Activated CD8-positive, alpha-beta T cell treated with anti-CD3 and anti-CD28 coated beads, Interleukin-2, amount 10 ng/mL, durations not matched to agents 7 days and 5 days (primary cell): ENCODE measurements at regions not wholly inside any gene's neighbourhood (a gene's known extent, or its start where the extent isn't known, plus 50 kb on each side); places are given as distances from the start of the nearest gene placed in this dataset.

Experiments
- ATAC-seq: fragments of 150-1000 bp; cut with Tn5 transposase; one replicate; pipeline ENCODE4 v1.10.0; 2021; ENCODE audit warnings: moderate library complexity
- CTCF ChIA-PET: fragments of 350-600 bp; sonication (Branson Sonifier 250); formaldehyde crosslinking; loops from one replicate; lab custom pipeline; 2021; ENCODE audit warnings: antibody characterized with exemption; lab: Charles Lee
- POLR2A ChIA-PET: fragments of 350-600 bp; sonication (Branson Sonifier 250); formaldehyde crosslinking; loops from one replicate; lab custom pipeline; 2021; ENCODE audit warnings: antibody characterized with exemption; lab: Charles Lee
- DNase-seq: peaks from one replicate; pipeline ENCODE4 v3.0.0-alpha.2; 2020
- H3K27ac Mint-ChIP-seq: one replicate; pipeline ENCODE4 v1.8.0; 2021; ENCODE audit warnings: mild to moderate bottlenecking, mixed read lengths
- H3K27me3 Mint-ChIP-seq: one replicate; pipeline ENCODE4 v1.8.0; 2021; ENCODE audit warnings: low read depth, mixed read lengths
- H3K36me3 Mint-ChIP-seq: one replicate; pipeline ENCODE4 v1.8.0; 2021; ENCODE audit warnings: low read depth, mixed read lengths
- H3K4me1 Mint-ChIP-seq: one replicate; pipeline ENCODE4 v1.8.0; 2021; ENCODE audit warnings: low read depth, mixed read lengths
- H3K4me3 Mint-ChIP-seq: one replicate; pipeline ENCODE4 v1.8.0; 2021; ENCODE audit warnings: mild to moderate bottlenecking, mixed read lengths
- H3K9me3 Mint-ChIP-seq: one replicate; pipeline ENCODE4 v1.8.0; 2022; ENCODE audit warnings: mixed read lengths; ENCODE audit not compliant: insufficient read depth

- ATAC-seq = no peak
- DNase-seq = no peak
- Mint-ChIP-seq H3K27me3 (no peaks in the 10 kb centered on the region), H3K9me3 (no peaks in the 10 kb centered on the region), H3K27ac (no peak overlapping the region), H3K4me3 (no peak overlapping the region), H3K36me3 (no peaks in the 10 kb centered on the region), H3K4me1 (peaks cover 3% of the 10 kb centered on the region)
- ChIA-PET POLR2A (no interaction called here), CTCF (no interaction called here)
Measured at GRCh38 chr3:102163039-102163817, 271.6 kb upstream of the ZPLD1 start.

- DNase-seq (no peak), ATAC-seq (no peak)
- Mint-ChIP-seq H3K9me3 (peaks cover 4% of the 10 kb centered on the region), H3K27ac (no peak overlapping the region), H3K4me1 (peaks cover 3% of the 10 kb centered on the region), H3K36me3 (no peaks in the 10 kb centered on the region), H3K4me3 (no peak overlapping the region), H3K27me3 (no peaks in the 10 kb centered on the region)
- ChIA-PET POLR2A (no interaction called here), CTCF (no interaction called here)
Measured at GRCh38 chr3:102163818-102164154, 271.0 kb upstream of the ZPLD1 start.

GRCh38 chr3:102165367-102165766 lies 269.4 kb upstream of the ZPLD1 start:
- no peak for DNase-seq
- ChIA-PET POLR2A (no interaction called here), CTCF (no interaction called here)
- no peaks in the 10 kb centered on the region for H3K27me3 Mint-ChIP-seq
- peaks cover 3% of the 10 kb centered on the region for H3K4me1 Mint-ChIP-seq
- H3K4me3 Mint-ChIP-seq = no peak overlapping the region
- no peak overlapping the region for H3K27ac Mint-ChIP-seq
- H3K9me3 Mint-ChIP-seq = peaks cover 5% of the 10 kb centered on the region
- no peaks in the 10 kb centered on the region for H3K36me3 Mint-ChIP-seq
- no peak for ATAC-seq

GRCh38 chr3:102169915-102170479 lies 264.8 kb upstream of the ZPLD1 start:
- no peaks in the 10 kb centered on the region for H3K4me1 Mint-ChIP-seq
- H3K27me3 Mint-ChIP-seq = no peaks in the 10 kb centered on the region
- no peaks in the 10 kb centered on the region for H3K36me3 Mint-ChIP-seq
- no peak overlapping the region for H3K27ac Mint-ChIP-seq
- DNase-seq = no peak
- peaks cover 5% of the 10 kb centered on the region for H3K9me3 Mint-ChIP-seq
- ChIA-PET POLR2A (no interaction called here), CTCF (no interaction called here)
- no peak for ATAC-seq
- no peak overlapping the region for H3K4me3 Mint-ChIP-seq

DNA sequence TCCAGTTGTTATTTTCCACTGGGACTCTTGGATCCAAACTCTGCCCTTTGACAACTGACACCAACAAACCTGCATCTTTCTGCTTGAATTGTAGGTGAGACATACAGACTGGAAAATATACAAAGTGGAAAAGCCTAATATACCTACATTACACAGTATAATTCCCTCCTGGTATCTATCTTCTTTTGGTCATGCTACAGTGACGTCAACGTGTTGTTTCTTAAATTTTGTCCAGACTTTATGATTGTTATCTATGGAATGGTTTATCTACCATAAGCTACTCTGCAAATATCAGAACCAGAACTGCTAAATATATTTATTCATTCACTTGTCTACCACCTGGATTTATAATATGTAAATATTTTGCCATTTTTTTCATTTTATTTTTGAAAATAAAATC lies 264.3 kb upstream of the ZPLD1 start:
- no peaks in the 10 kb centered on the region for H3K36me3 Mint-ChIP-seq
- POLR2A ChIA-PET = no interaction called here
- H3K4me3 Mint-ChIP-seq = no peak overlapping the region
- H3K27ac Mint-ChIP-seq = no peak overlapping the region
- H3K9me3 Mint-ChIP-seq = peaks cover 5% of the 10 kb centered on the region
- CTCF ChIA-PET = no interaction called here
- ATAC-seq = no peak
- H3K4me1 Mint-ChIP-seq = no peaks in the 10 kb centered on the region
- no peaks in the 10 kb centered on the region for H3K27me3 Mint-ChIP-seq
- DNase-seq = no peak

GRCh38 chr3:102174312-102174712 lies 260.5 kb upstream of the ZPLD1 start:
- H3K4me1 Mint-ChIP-seq = no peaks in the 10 kb centered on the region
- ChIA-PET CTCF (no interaction called here), POLR2A (no interaction called here)
- ATAC-seq = no peak
- no peaks in the 10 kb centered on the region for H3K36me3 Mint-ChIP-seq
- H3K9me3 Mint-ChIP-seq = no peaks in the 10 kb centered on the region
- DNase-seq = no peak
- H3K27me3 Mint-ChIP-seq = no peaks in the 10 kb centered on the region
- H3K4me3 Mint-ChIP-seq = no peak overlapping the region
- H3K27ac Mint-ChIP-seq = no peak overlapping the region

DNA sequence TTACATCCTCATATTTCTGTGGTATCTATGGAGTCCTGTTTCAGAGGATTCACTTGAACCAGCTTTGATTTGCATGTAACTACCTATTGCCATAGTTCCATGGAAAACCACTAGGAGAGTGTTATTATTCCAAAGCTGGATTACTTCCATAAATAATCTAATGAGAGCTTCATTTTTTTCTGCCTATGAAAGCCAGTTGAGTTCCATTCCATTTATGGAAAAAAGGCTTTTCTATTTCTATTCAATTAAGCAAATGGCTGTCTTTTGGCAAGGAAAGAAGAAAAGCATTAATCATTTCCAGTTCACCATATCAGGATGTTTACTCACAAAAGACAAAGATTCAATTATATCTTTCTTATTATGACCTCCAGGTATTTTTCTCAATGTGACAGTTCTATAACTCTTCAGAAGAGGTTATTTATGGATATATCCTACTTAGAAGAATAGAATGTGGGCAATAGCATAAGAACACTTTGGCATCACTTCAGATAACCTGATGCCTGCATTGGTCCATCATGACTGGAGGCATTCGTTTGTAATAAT lies 259.9 kb upstream of the ZPLD1 start:
- Mint-ChIP-seq H3K4me1 (peaks cover 3% of the 10 kb centered on the region), H3K27ac (no peak overlapping the region), H3K4me3 (no peak overlapping the region), H3K27me3 (no peaks in the 10 kb centered on the region), H3K9me3 (no peaks in the 10 kb centered on the region), H3K36me3 (no peaks in the 10 kb centered on the region)
- CTCF ChIA-PET = no interaction called here
- POLR2A ChIA-PET = no interaction called here
- no peak for DNase-seq
- ATAC-seq = no peak

DNA sequence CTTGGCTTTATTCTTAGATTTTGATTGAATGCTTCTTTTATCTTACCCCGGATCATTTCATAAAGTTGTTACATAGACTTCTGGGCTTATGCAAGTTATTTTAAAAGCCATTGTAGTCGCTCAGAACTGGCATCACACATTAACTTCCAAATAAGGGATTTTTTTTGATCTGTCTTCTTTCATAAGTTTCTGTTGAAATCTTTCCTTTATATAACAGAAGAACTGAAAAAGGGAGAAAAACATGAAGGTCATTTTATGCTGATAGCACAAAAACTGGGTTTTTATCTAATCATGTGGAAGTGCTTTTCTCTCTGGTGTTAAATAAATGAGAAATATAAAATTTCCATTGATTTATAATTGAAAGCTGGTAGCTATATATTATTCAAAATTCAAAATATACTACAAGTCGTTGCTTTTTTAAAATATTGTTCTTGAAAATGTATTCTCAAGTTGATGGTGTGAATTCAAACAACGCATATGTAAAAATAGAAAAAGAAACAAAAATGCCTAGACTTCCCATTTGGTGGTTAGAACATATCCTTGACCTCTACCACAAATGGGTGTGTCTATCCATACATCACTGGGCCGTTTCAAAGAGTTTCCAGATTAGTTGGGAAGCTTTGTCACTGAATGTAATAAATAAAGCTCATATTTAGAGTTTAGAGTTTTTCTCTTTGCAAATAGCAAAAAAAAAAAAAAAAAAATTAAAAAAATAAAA lies 258.3 kb upstream of the ZPLD1 start:
- Mint-ChIP-seq H3K4me3 (no peak overlapping the region), H3K9me3 (no peaks in the 10 kb centered on the region), H3K27me3 (no peaks in the 10 kb centered on the region), H3K27ac (no peak overlapping the region), H3K36me3 (no peaks in the 10 kb centered on the region), H3K4me1 (peaks cover 3% of the 10 kb centered on the region)
- POLR2A ChIA-PET = no interaction called here
- DNase-seq (no peak), ATAC-seq (no peak)
- CTCF ChIA-PET = interaction anchor here (1.0 kb wide), 1 partner anchor 48 kb away, joined by 3 read pairs; no protein-coding TSS in a partner anchor

- H3K27me3 Mint-ChIP-seq = no peaks in the 10 kb centered on the region
- peaks cover 3% of the 10 kb centered on the region for H3K4me1 Mint-ChIP-seq
- H3K36me3 Mint-ChIP-seq = no peaks in the 10 kb centered on the region
- POLR2A ChIA-PET = no interaction called here
- H3K27ac Mint-ChIP-seq = no peak overlapping the region
- no peak for DNase-seq
- ATAC-seq = no peak
- CTCF ChIA-PET = interaction anchor here (1.0 kb wide), 1 partner anchor 48 kb away, joined by 3 read pairs; no protein-coding TSS in a partner anchor
- H3K4me3 Mint-ChIP-seq = no peak overlapping the region
- no peaks in the 10 kb centered on the region for H3K9me3 Mint-ChIP-seq
Measured at GRCh38 chr3:102177075-102177755, 257.6 kb upstream of the ZPLD1 start.

- ChIA-PET CTCF (interaction anchor here (1.1 to 1.6 kb wide), 3 partner anchors 38 to 50 kb away, joined by 3 to 6 read pairs (median 5); no protein-coding TSS in a partner anchor), POLR2A (no interaction called here)
- no peaks in the 10 kb centered on the region for H3K27me3 Mint-ChIP-seq
- no peaks in the 10 kb centered on the region for H3K9me3 Mint-ChIP-seq
- H3K4me3 Mint-ChIP-seq = no peak overlapping the region
- H3K27ac Mint-ChIP-seq = no peak overlapping the region
- peaks cover 3% of the 10 kb centered on the region for H3K4me1 Mint-ChIP-seq
- no peaks in the 10 kb centered on the region for H3K36me3 Mint-ChIP-seq
- ATAC-seq (no peak), DNase-seq (no peak)
Measured at GRCh38 chr3:102178817-102179216, 256.0 kb upstream of the ZPLD1 start.

DNA sequence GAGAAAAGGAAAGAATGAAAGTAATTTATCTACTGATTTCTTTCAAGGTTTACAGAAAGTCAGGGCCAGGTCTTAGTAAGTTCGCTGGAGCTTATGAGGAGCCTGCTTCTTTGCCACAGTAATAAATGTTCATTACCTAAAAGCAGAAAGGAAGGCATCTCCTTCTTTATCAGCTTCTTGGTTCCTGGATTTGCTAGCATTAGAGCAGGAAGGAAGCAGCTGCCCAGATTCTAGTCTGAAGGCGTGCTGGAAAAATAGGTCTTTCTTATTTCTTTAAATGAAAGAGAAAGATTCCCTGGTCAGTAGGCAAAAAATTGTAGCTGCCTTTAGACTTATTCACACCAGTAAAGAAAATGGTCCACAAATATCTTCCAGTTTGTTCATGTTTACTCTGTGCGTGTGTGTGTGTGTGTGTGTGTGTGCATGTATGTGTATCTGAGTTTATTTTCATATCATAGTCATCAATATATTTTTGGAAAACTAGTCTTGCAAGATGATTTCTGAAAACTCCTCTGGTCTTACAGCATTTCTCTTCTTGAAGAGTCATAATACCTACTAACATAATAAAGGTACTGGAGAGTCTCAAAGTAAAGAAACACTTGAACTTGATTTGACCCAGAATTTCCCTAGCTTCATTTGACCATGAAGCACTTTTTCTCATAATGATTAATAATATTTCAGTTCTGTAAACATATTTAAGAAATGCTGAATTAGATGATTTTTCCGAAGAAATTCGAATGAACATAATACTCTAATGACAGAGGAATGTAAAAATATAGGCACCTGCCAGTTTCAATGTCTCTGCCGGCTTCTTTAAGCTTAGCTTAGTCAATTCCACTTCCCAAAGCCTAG lies 255.3 kb upstream of the ZPLD1 start:
- POLR2A ChIA-PET = interaction anchor here (0.9 kb wide), 1 partner anchor 329 kb away, joined by 4 read pairs; no protein-coding TSS in a partner anchor
- H3K9me3 Mint-ChIP-seq = no peaks in the 10 kb centered on the region

More for the DNA sequence above, 255.3 kb upstream of the ZPLD1 start:
- DNase-seq (no peak), ATAC-seq (no peak)
- no peaks in the 10 kb centered on the region for H3K36me3 Mint-ChIP-seq
- no peaks in the 10 kb centered on the region for H3K27me3 Mint-ChIP-seq
- H3K27ac Mint-ChIP-seq = peak overlapping the region; percentile 44
- CTCF ChIA-PET = interaction anchor here (1.1 to 1.6 kb wide), 5 partner anchors 39 to 377 kb away, joined by 3 to 6 read pairs (median 4); no protein-coding TSS in a partner anchor
- H3K4me1 Mint-ChIP-seq = peaks cover 3% of the 10 kb centered on the region
- no peak overlapping the region for H3K4me3 Mint-ChIP-seq
